ENCODE measurements at regions not wholly inside any gene's neighbourhood (a gene's known extent, or its start where the extent isn't known, plus 50 kb on each side); places are given as distances from the start of the nearest gene placed in this dataset.

DNA sequence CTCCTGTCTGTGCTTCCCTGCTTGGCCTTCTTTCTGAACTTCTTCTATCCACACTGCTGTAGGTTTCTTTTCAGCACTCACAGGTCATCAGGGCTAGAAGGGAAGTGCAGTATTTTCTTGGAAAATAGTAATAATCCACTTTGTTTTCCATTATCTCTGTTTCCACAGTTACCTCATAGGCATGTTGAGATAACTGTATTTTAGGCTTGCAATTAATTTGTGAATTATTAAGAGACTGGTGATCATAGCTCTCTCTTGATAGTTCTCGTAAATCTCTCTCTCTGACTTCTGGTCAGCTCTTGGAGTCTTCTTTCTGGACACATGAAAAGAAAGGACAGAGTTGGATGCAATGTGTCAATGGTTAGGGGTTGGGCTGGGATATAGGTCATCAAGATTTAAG is 243.6 kb upstream of the IGFBP3 start:
- TF ChIP-seq, protein P1, sequence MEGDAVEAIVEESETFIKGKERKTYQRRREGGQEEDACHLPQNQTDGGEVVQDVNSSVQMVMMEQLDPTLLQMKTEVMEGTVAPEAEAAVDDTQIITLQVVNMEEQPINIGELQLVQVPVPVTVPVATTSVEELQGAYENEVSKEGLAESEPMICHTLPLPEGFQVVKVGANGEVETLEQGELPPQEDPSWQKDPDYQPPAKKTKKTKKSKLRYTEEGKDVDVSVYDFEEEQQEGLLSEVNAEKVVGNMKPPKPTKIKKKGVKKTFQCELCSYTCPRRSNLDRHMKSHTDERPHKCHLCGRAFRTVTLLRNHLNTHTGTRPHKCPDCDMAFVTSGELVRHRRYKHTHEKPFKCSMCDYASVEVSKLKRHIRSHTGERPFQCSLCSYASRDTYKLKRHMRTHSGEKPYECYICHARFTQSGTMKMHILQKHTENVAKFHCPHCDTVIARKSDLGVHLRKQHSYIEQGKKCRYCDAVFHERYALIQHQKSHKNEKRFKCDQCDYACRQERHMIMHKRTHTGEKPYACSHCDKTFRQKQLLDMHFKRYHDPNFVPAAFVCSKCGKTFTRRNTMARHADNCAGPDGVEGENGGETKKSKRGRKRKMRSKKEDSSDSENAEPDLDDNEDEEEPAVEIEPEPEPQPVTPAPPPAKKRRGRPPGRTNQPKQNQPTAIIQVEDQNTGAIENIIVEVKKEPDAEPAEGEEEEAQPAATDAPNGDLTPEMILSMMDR (IDR thresholded peaks at IDR 0.05), result no peak
- no peak for TF ChIP-seq POLR2A (IDR thresholded peaks at IDR 0.05)

Data from heart left ventricle (tissue), 13 donors.